Common myeloid progenitor, CD34-positive (primary cell): ENCODE measurements at regions not wholly inside any gene's neighbourhood (a gene's known extent, or its start where the extent isn't known, plus 50 kb on each side); places are given as distances from the start of the nearest gene placed in this dataset.

Experiments used
- CTCF ChIA-PET: fragments of 350-600 bp; sonication (Branson Sonifier 250); formaldehyde crosslinking; loops from one replicate; lab custom pipeline; 2021; ENCODE audit warnings: antibody characterized with exemption; lab: Charles Lee
- POLR2A ChIA-PET: fragments of 350-600 bp; sonication (Branson Sonifier 250); formaldehyde crosslinking; loops from one replicate; lab custom pipeline; 2021; ENCODE audit warnings: antibody characterized with exemption; lab: Charles Lee
- DNase-seq, 3 donors: peaks; one replicate each; pipeline versions ENCODE4 v3.0.0 to v3.0.0-alpha.2; 2013
- H3K27ac ChIP-seq, 2 experiments: 1 replicate in 1 of 2; 2 replicates in 1 of 2; pipeline ENCODE4 v1.7.0; 2013; ENCODE audit warnings: inconsistent platforms in 2 of 2, low read length in 2 of 2, mild to moderate bottlenecking in 2 of 2, low read depth in 1 of 2, moderate library complexity in 1 of 2; ENCODE audit not compliant: severe bottlenecking in 2 of 2, insufficient read depth in 1 of 2, poor library complexity in 1 of 2
- H3K27me3 ChIP-seq, 5 experiments: replicated peaks in 2 of 5; 1 replicate in 3 of 5; 2 replicates in 2 of 5; pipeline versions ENCODE4 v1.6.1 to v1.7.0; 2013; ENCODE audit warnings: low read length in 4 of 5, mild to moderate bottlenecking in 2 of 5, moderate library complexity in 2 of 5, inconsistent platforms in 1 of 5; ENCODE audit not compliant: insufficient read depth in 5 of 5, control insufficient read depth in 4 of 5
- H3K36me3 ChIP-seq, 4 experiments: 1 replicate in 2 of 4; 2 replicates in 2 of 4; pipeline versions ENCODE4 v1.6.1 to v1.7.0; 2013; ENCODE audit warnings: low read length in 3 of 4, control low read depth in 1 of 4, mild to moderate bottlenecking in 1 of 4; ENCODE audit not compliant: control insufficient read depth in 4 of 4, insufficient read depth in 4 of 4
- H3K4me1 ChIP-seq, 4 experiments: 1 replicate in 3 of 4; 2 replicates in 1 of 4; pipeline versions ENCODE4 v1.6.1 to v1.7.1; 2013; ENCODE audit warnings: low read length in 3 of 4, mild to moderate bottlenecking in 3 of 4, control low read depth in 1 of 4, inconsistent platforms in 1 of 4, moderate library complexity in 1 of 4; ENCODE audit not compliant: control insufficient read depth in 4 of 4, insufficient read depth in 4 of 4; ENCODE audit errors: control extremely low read depth in 1 of 4
- H3K4me3 ChIP-seq, 7 experiments: 1 replicate in 4 of 7; 2 replicates in 3 of 7; pipeline versions ENCODE4 v1.5.1 to v1.7.0; 2013; ENCODE audit warnings: mild to moderate bottlenecking in 7 of 7, low read length in 6 of 7, moderate library complexity in 6 of 7, inconsistent platforms in 2 of 7, low read depth in 2 of 7, control low read depth in 1 of 7; ENCODE audit not compliant: insufficient read depth in 4 of 7, control insufficient read depth in 1 of 7; ENCODE audit errors: extremely low read depth in 1 of 7
- H3K9me3 ChIP-seq, 5 experiments: 1 replicate in 4 of 5; 2 replicates in 1 of 5; pipeline versions ENCODE4 v1.6.1 to v1.7.1; 2013; ENCODE audit warnings: low read length in 4 of 5, mild to moderate bottlenecking in 2 of 5, inconsistent platforms in 1 of 5, low read depth in 1 of 5, moderate library complexity in 1 of 5; ENCODE audit not compliant: control insufficient read depth in 4 of 5, insufficient read depth in 2 of 5; ENCODE audit errors: control extremely low read depth in 1 of 5
- WGBS: methylation state at CpG from one replicate; pipeline ENCODE4 v1.1.5; 2013; ENCODE audit not compliant: insufficient coverage; 5-methylcytosine and 5-hydroxymethylcytosine counted together

DNA sequence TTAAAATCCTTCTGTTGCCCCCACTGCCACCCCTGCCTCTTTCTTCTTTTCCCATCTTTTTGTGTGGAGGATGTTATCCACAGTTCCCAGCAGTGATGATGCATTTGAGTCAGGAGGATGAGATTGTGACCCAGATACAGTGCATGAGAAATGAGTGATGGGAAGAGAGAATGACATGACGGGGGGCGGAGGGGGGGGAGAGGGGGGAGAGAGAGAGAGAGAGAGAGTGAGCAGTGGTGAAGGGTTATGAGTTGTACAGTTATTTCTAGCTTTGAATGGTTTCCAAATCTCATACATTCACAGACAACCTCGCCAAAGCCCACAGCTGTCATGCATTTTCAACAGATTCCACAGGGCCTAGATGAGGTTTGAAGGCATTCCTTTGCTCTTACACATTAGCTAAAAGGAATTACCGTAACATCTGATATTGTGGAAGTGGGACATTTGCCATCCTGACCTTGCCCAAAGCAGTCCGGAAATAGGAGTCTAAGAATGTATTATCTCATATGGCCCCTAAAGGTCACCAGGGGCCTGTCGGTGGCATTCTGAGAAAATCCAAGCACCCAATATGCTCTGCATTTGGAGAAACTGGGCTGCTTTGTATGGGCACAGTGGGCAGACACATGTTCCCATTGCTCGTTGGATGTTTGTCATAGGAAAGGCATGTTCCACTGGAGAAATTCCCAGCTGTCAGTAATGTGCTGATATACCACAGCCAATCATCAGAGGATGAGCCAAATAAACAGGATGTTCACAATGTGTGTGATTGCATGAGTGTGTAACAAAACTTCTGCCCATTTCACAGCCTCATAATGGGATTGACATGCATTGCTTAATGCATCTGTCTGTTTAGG, 435.8 kb downstream of the SPRY1 start:
- Histone ChIP-seq H3K4me3 (no peak overlapping the region), H3K4me1 (peaks cover 0 to 2% (median 0%) of the 10 kb centered on the region in 4 experiments), H3K9me3 (peaks cover 0 to 2% (median 0%) of the 10 kb centered on the region in 5 experiments), H3K27ac (no peak overlapping the region), H3K36me3 (no peaks in the 10 kb centered on the region), H3K27me3 (no peaks in the 10 kb centered on the region)
- 93% methylated on average over 3 of the region's 7 CpGs for WGBS
- no peak for DNase-seq
- ChIA-PET POLR2A (no interaction called here), CTCF (no interaction called here)

DNA sequence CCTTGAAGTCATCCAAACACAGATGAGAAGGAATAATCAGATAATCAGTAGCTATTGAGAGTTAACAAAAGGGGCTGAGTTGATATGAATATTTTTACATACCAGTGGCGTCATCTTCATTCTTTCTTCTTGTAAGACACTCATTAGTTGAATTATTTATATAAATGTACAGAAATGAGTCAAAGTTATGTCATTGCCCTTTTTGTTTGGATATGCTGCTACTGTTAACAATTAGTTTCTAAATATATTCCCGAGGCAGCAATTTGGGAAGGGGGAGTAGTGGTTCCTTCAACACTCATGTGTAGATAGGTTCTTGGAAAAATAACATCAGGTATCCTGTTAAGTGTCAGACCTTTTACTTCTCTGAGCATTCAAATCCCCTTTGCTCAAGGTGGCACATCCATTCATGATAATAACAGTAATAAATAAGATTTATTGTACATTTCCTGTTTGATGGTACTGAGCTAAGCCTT, 436.6 kb downstream of the SPRY1 start:
- H3K27ac ChIP-seq: no peak overlapping the region
- H3K4me3 ChIP-seq: no peak overlapping the region
- ChIA-PET POLR2A (no interaction called here), CTCF (no interaction called here)
- H3K9me3 ChIP-seq: peaks cover 0 to 2% (median 0%) of the 10 kb centered on the region in 5 experiments
- H3K36me3 ChIP-seq: no peaks in the 10 kb centered on the region
- DNase-seq: no peak
- 100% methylated on average over 1 of the region's 2 CpGs for WGBS
- H3K4me1 ChIP-seq: peaks cover 0 to 2% (median 0%) of the 10 kb centered on the region in 4 experiments
- no peaks in the 10 kb centered on the region for H3K27me3 ChIP-seq

DNA sequence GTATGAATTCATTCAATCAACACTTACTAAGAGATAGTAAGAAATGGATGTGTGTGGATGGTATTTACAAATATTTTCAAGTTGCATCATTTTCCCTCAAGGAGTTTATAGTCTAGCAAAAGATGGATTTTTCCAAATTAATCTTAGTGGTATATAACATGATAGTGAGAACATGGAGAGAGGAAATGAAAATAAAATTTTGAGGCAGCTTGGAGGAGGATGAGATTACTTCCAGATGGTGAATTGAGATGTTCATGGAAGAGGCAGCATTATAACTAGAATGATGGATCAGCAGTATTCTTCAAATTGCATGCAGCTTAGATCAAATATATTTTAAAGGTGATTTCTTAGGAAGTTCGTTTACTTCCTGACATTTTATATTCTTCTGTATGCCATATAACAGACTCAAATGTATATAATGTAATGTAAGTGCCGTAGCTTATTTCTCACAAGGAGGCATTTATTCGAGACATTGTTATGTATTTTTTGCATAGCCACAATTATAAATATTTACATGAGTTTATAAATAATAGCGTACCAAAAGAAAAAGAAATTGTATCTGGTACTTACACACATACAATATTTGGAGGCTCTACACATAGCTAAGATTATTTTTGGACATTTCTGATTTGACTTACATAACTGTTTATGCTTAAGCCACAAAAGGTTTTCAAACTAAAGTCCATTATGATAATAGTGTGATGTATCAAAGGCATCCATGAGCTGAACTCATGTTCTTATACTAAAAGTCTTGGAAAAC, 439.4 kb downstream of the SPRY1 start:
- no peak overlapping the region for H3K4me3 ChIP-seq
- no peak for DNase-seq
- ChIA-PET POLR2A (no interaction called here), CTCF (interaction anchor here (0.9 to 2.1 kb wide), 3 partner anchors 8 to 277 kb away, joined by 3 to 5 read pairs (median 3); no protein-coding TSS in a partner anchor)
- no peaks in the 10 kb centered on the region for H3K27me3 ChIP-seq
- no CpG with 5 or more reads among the region's 4 CpGs for WGBS
- H3K36me3 ChIP-seq: no peaks in the 10 kb centered on the region
- H3K27ac ChIP-seq: no peak overlapping the region
- no peaks in the 10 kb centered on the region for H3K9me3 ChIP-seq
- H3K4me1 ChIP-seq: peaks cover 0 to 2% (median 0%) of the 10 kb centered on the region in 4 experiments

DNA sequence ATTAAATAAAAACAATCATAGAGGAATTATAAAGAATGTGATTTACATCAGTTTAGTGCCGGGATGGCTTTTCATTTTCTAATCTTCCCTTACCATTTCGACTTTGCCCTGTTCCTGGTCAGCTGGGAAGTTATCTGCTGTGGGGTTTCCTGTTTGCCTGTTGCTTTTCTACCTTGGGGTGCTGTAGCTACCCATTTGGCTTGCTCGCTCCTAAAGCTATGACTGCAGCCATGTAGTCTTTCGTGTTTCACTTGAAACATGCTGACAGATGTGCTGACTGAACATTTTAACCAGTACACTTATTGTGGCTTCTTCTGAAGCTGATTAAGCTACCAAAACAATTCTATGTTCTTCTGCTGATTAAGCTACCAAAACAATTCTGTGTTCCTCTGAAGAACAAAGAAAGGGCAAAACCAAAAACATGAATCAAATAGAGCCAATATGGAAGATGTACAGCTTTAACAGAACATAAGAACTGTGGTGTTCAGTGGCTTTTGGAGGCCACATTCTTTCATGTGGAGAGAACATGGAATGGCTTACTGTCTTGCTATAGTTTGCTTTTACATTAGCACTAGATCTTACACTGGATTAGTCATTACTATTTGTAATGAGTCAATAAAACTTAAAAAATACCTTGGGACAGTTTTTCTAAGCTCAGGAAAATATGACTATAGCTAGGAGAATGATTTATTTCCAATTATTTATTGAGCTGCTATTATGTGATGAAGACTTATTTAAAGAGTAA, 440.4 kb downstream of the SPRY1 start:
- DNase-seq: no peak
- H3K4me1 ChIP-seq: peaks cover 0 to 2% (median 0%) of the 10 kb centered on the region in 4 experiments
- H3K27ac ChIP-seq: no peak overlapping the region
- H3K27me3 ChIP-seq: no peaks in the 10 kb centered on the region
- H3K4me3 ChIP-seq: no peak overlapping the region
- no peaks in the 10 kb centered on the region for H3K9me3 ChIP-seq
- ChIA-PET POLR2A (no interaction called here), CTCF (interaction anchor here (0.9 to 2.1 kb wide), 3 partner anchors 9 to 276 kb away, joined by 3 to 5 read pairs (median 3); no protein-coding TSS in a partner anchor)
- 60% methylated on average over 1 of the region's 4 CpGs for WGBS
- H3K36me3 ChIP-seq: no peaks in the 10 kb centered on the region

DNA sequence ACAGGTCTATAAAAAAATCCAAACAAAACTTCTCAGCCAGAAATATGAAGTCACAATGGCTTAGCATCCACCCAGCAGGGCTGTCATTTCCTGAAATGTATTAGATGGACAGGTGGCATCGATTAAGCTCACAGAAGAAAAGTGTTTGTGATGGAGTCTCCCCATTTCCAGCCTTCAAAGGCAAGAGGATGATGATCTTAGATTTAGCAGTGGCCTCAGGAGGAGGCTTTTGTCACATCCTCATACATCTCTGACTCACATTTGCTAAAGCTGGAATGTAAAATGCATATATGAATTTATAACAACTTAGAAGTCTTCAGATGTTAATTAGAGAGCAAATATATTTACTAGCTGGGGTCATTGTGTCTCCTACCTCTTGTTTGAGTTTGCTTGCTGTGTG, 441.9 kb downstream of the SPRY1 start:
- CTCF ChIA-PET: no interaction called here
- Histone ChIP-seq H3K4me1 (peaks cover 0 to 2% (median 0%) of the 10 kb centered on the region in 4 experiments), H3K36me3 (no peaks in the 10 kb centered on the region), H3K27ac (no peak overlapping the region), H3K4me3 (no peak overlapping the region), H3K27me3 (no peaks in the 10 kb centered on the region), H3K9me3 (no peaks in the 10 kb centered on the region)
- POLR2A ChIA-PET: no interaction called here
- WGBS: no CpG with 5 or more reads among the region's 1 CpG
- no peak for DNase-seq

DNA sequence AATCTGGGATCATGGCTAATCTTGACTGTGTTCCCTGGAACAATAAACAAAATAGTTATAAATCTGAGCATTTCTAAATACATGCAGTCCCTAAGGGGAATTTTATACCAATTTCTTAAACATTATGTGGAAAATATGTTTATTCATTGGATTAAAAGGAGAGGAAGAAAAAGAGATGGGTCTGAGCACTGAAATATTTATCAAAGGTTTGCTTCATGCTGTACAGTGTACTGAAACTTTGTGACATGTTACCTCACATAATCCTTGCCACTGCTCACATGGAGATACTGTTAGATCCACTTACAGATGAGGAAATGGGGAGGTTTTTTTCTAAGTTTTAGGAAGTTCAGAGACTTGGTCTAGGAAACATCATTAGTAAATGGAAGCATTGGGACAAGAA, 443.6 kb downstream of the SPRY1 start:
- ChIA-PET CTCF (no interaction called here), POLR2A (no interaction called here)
- Histone ChIP-seq H3K27me3 (no peaks in the 10 kb centered on the region), H3K27ac (no peak overlapping the region), H3K4me1 (peaks cover 0 to 2% (median 0%) of the 10 kb centered on the region in 4 experiments), H3K9me3 (peaks cover 0 to 7% (median 3%) of the 10 kb centered on the region in 5 experiments), H3K4me3 (no peak overlapping the region), H3K36me3 (no peaks in the 10 kb centered on the region)
- DNase-seq: no peak
